Mesenteric fat pad (tissue), 1 donor: ENCODE measurements at regions not wholly inside any gene's neighbourhood (a gene's known extent, or its start where the extent isn't known, plus 50 kb on each side); places are given as distances from the start of the nearest gene placed in this dataset.
"Not testable (repeated sequence)": the region's sequence is repeated elsewhere in the genome, so short reads cannot be mapped to it uniquely, and the experiment has no call there.

Experiments used
- DNase-seq: peaks from one replicate; pipeline ENCODE4 v3.0.0-alpha.2; 2020; ENCODE audit warnings: low spot score
- donor health status: DM: yes; HTN: yes; CAD: no.

DNA sequence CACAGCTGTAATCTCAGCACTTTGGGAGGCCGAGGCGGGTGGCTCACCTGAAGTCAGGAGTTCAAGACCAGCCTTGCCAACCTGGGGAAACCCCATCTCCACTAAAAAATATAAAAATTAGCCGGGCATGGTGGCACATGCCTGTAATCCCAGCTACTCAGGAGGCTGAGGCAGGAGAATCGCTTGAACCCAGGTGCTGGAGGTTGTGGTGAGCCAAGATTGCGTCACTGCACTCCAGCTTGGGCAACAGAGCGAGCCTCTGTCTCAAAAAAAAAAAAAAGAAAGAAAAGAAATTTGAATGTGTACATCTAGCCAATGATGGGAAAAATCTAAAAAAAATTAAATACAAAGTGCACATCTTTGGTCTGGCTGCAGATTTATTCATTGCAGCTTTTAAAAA, 92.6 kb upstream of the ERRFI1 start:
- not testable (repeated sequence) for DNase-seq

GRCh38 chr1:8118031-8118451, 91.9 kb upstream of the ERRFI1 start:
- DNase-seq = no peak

DNA sequence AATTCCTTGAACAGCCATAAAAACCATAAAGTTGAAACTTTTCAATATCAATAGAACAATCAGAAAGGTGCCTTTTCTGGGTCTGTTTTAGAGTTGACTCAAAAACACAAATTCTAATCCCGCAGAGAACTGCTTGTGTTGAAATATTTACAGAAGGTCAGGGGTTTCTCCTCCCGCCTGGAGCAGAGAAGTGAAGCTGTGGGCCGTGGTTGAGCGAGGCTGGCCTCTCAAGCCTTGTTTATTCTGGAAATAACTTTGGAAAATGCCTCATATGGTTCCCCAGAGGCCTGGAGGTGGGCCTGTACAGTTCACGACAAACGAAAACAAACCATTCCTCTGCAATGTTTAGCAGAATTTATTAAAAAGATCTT, 90.8 kb upstream of the ERRFI1 start:
- no peak for DNase-seq

- no peak for DNase-seq
Measured at GRCh38 chr1:8115769-8116167, 89.7 kb upstream of the ERRFI1 start.

DNA sequence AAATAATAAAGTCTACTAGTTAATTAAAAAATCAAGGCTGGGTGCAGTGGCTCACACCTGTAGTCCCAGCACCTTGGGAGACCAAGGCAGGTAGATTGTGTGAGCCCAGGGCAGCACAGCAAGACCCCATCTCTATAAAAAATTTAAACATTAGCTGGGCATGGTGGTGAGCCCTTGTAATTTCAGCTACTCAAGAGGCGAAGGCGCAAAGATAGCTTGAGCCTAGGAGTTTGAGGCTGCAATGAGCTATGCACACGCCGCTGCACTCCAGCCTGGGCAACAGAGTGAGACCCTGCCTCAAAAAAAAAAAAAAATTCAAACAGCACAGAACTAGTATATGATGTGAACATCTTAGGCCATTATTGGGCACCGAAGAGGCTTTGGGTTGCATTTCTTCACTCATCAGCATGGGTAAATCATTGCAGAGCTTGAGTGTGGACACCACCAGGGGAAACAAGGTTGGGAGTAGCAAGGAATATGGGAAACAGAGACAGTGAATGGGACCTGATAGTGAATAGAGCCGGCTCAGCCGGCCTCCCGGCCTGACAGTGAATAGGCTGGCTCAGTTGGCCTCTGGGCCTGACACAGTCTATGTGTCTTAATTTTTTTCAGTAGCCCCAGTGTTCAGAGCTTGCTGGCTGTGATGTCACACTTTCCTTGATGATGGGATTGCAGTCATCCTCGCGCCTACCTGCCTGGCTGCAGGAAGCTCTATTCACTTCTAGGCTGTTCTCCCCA, 89.1 kb upstream of the ERRFI1 start:
- DNase-seq = no peak

DNA sequence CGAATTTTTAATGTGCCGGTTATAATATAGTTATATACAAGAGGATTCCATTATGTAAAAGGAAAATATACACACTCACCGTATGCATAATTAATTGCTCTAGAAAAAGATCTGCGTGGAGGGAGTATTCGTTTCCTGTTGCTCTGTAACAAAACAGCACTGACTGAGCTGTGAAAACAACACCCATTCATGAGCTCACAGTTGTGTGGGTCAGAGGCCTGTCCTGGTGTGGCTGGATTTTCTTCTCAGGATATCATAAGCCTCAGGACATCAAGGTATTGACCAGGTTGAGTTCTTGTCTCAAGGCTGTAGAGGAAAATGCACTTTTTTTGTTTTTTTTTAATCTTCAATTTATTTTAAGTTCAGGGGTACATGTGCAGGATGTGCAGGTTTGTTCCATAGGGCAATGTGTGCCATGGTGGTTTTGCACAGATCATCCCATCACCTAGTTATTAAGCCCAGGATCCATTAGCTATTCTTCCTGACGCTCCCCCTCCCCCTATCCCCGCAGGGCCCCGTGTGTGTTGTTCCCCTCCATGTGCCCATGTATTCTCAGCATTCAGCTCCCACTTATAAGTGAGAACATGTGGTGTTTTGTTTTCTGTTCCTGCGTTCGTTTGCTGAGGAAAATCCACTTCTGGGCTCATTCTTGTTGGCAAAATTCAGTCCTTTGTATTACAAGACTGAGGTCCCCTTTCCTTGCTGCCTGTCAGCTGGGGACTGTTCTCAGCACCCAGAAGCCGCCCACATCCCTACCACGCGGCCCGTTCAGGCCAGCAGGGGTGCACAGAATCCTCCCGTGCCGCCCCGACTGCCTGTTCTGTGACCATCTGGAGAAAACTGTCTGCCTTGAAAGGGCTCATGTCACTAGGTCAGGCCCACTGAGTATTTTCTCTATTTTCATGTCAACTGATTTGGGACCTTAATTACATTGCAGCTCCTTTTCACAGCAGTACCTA, 87.4 kb upstream of the ERRFI1 start:
- DNase-seq = no peak

GRCh38 chr1:8112611-8113261, 86.6 kb upstream of the ERRFI1 start:
- DNase-seq = no peak

GRCh38 chr1:8111560-8111959, 85.5 kb upstream of the ERRFI1 start:
- DNase-seq = no peak

DNA sequence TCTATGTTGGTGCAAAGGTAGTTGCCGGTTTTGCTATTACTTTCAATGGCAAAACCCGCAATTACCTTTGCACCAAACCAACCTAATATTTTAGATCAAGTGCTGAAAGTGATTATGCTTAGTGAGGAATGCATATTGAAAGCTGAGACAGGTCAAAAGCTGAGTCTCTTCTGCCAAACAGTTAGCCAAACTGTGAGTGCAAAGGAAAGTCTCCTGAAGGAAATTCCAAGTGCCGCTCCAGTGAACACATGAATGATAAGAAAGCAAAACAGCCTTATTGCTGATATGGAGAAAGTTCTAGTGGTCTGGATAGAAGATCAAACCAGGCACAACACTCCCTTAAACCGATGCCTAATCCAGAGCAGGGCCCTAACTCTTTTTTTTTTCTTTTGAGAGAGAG, 83.1 kb upstream of the ERRFI1 start:
- DNase-seq = no peak

GRCh38 chr1:8107897-8108296, 81.8 kb upstream of the ERRFI1 start:
- no peak for DNase-seq

DNA sequence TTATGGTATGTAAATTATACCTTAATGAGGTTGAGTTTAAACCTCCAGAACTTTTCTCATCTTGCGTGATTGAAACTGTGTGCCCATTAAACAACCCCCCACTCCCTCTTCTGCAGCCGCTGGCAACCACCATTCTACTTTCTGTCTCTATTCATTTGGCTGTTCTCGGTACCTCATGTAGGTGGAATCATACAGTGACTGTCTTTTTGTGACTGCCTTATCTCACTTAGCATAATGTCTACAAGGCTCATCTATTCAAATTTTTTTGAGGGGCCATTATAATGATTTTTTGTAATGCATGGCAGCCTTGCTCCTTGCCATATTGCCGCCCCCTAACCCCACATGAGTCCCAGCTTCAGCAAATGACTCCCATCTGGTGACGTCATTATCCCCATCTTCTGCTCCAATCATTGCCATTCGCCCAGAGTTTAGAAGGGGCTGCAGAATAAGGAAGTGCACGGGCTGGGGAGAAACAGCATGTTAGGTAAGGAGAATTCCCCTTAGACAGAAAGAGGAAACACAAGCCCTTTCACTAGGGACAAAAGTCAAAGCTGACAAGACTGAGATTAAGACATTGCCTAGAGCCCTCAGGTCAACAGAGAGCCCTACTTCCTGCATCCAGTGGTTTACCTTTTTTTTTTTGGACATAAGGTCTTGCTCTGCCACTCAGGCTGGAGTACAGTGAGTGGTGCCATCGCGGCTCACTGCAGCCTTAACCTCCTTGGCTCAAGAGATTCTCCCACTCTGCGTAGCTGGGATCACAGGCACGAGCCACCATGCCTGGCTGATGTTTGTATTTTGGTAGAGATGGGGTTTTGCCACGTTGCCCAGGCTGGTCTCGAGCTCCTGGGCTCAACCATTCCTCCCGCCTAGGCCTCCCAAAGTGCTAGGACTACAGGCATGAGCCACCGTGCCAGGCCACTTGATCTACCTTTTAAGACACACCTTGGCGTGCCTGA, 78.4 kb upstream of the ERRFI1 start:
- DNase-seq = no peak

GRCh38 chr1:8097908-8098307, 71.8 kb upstream of the ERRFI1 start:
- DNase-seq = no peak

DNA sequence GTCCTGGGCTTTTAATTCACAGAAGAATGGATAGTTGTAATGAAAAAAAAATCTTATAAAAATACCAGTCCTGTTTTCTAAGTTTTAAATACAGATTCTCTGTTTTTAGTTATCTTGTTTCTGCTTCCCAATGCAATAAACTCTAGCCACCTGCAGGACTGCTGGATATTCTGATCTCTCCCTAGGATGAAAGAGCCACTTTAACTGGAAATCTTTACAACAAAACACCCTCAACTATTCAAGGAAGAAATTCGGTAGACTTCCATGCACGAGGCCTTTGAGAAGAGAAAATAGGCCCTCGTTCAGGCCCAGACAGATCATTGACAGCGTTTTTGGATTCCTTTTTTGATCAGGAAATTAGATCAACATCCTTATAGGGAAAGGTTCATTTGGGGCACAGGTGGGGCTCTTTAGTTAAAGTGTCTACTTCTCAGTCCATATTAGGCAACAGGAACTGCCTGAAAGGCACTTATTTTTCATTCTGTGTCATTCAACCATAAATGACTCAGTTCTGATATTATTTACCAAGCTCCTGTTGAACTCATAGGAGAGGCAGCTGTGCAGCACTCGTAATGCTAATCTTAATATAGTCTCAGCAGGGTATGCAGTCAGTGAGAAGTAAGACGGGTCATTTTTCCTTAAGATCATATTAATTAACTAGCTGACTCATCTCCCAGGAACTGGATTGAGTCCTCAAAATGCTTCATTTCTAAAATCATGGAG, 71.1 kb upstream of the ERRFI1 start:
- no peak for DNase-seq

DNA sequence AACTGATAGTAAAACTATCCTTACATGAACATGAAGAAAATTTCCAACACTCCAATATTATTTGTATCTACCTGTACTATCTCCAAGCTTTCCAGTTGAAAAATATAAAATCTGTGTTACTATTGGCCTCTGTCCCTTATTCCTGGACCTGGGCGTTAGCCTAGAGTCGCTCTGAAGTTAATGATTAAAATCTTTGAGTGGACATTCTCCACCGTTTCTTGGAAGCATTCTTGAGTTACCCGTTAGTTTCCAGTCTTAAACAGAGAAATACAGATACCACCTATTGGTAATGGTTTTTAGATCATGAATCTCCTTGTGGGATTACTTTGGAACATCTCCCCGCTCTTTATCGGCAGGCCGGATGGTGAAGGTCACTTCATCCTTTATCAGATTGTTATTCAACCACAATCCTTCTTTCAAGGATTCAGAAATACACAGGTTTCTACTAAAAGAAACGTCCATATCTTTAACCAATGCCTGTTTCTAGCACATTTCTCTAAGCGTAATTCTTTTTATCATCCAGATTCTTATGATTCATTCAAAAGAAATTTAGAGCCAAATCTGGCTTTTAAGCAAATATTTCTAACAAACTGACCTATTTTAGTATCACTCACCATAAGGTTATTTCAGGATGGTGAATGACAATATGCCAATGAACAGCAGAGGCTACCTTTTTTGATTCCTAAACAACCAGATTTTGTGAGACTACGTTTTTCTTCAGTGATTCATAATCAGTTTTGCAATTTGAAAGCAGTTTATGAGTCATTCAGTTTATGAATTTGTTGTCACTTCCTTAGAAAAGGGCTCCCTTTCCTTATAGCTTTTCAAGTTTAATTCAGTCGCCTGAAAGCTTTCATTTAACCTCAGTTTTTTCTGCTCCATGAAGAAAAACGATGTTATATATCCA, 70.2 kb upstream of the ERRFI1 start:
- no peak for DNase-seq

- no peak for DNase-seq
Measured at GRCh38 chr1:8095584-8095983, 69.5 kb upstream of the ERRFI1 start.

- DNase-seq = no peak
Measured at GRCh38 chr1:8094481-8095241, 68.6 kb upstream of the ERRFI1 start.

DNA sequence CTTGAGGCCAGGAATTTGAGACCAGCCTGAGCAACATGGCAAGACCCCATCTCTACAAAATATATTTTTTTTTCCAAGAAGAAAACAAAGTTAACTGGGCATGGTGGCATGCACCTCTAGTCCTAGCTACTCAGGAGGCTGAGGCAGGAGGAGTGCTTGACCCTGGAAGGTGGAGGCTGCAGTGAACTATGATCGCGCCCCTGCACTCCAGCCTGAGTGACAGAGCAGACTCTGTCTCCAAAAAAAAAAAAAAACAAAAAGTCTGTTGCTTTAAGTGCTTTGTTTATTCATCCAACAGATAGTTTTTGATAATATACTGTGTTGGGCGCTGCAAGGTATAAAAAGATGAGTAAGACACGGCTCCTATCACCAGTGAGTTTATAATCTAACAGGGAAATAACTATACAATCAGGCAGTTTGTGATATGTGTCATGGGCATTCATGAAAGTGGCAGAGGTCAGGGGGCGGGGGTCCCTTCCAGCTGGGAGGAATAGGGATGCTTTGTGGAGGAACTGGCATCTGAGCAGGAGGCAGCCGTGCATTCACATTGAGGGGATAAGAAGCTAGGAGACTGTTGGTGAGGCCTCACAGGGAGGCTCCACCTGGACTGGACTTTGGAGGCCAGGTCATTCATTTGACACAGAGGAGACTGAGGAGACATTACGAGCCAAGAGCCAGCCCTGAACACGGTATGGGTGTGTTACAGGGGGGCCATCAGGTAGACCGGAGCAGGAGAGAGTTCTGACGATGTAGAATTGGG, 67.3 kb upstream of the ERRFI1 start:
- DNase-seq = no peak

- DNase-seq = no peak
Measured at GRCh38 chr1:8092657-8093056, 66.5 kb upstream of the ERRFI1 start.
